ENCODE measurements at regions not wholly inside any gene's neighbourhood (a gene's known extent, or its start where the extent isn't known, plus 50 kb on each side); places are given as distances from the start of the nearest gene placed in this dataset.

GRCh38 chr2:120658042-120658769, 77.5 kb upstream of the GLI2 start:
- Histone ChIP-seq H3K4me1 (replicated peaks in 1 of 2) (peaks cover 46 to 60% of the 10 kb centered on the region in 2 donors), H3K4me3 (no peak overlapping the region), H3K27ac (no peak overlapping the region)
- no peak for ATAC-seq (replicated peaks in 6 of 8)
- 38 to 100% (median 90%) methylated on average over 1 to 7 of the region's 7 CpGs; no CpG with 5 or more reads in 4 of the 10 experiments for WGBS, 10 experiments
- in situ Hi-C loops (cut with MboI; ENCODE audit: low pct_unique_long_range_greater_than_20kb in 2 of 9, low sequenced_read_pairs in 9 of 9, unreplicated experiment in 9 of 9) = loop anchor here in 2 of 9 experiments (25.0 kb wide), 2 partner anchors 96 to 121 kb away; no protein-coding TSS in a partner anchor

DNA sequence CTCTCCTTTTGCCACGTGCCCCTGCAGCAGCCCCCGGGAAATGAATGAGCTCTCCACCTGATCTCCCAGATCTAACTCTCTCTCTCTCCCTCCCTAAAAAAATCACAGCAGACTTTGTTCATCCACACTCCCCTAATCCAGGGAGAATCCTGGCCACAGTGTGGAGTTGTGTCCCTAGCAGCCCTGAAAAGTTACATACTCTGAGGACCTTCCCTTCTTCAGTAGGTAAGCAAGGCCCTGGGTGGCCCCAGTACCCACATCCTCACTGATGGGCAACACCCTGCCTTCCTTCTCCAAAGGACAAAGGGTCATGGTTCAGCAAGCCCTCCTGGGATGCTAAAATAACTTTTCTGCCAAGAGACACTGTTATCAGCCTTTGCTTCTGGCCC, 76.9 kb upstream of the GLI2 start:
- H3K4me3 ChIP-seq = no peak overlapping the region
- peaks cover 46 to 60% of the 10 kb centered on the region in 2 donors for H3K4me1 ChIP-seq (replicated peaks in 1 of 2)
- in situ Hi-C loops (cut with MboI; ENCODE audit: low pct_unique_long_range_greater_than_20kb in 2 of 9, low sequenced_read_pairs in 9 of 9, unreplicated experiment in 9 of 9) = loop anchor here in 2 of 9 experiments (25.0 kb wide), 2 partner anchors 96 to 121 kb away; no protein-coding TSS in a partner anchor
- no peak overlapping the region for H3K27ac ChIP-seq
- ATAC-seq (replicated peaks in 6 of 8) = no peak
- WGBS, 10 experiments = 17 to 62% (median 20%) methylated on average over 1 to 2 of the region's 2 CpGs; no CpG with 5 or more reads in 5 of the 10 experiments

- Histone ChIP-seq H3K4me1 (replicated peaks in 1 of 2) (peaks cover 46 to 60% of the 10 kb centered on the region in 2 donors), H3K27ac (no peak overlapping the region), H3K4me3 (no peak overlapping the region)
- in situ Hi-C loops (cut with MboI; ENCODE audit: low pct_unique_long_range_greater_than_20kb in 2 of 9, low sequenced_read_pairs in 9 of 9, unreplicated experiment in 9 of 9) = loop anchor here in 2 of 9 experiments (25.0 kb wide), 2 partner anchors 97 to 122 kb away; no protein-coding TSS in a partner anchor
- WGBS, 10 experiments = 0 to 74% (median 50%) methylated on average over 1 to 7 of the region's 10 CpGs; no CpG with 5 or more reads in 1 of the 10 experiments
- ATAC-seq (replicated peaks in 6 of 8) = peak in 5 of 8 experiments; percentile 65 to 87 (median 82)
These were observed 76.2 kb upstream of the GLI2 start for GRCh38 chr2:120659275-120659977.

DNA sequence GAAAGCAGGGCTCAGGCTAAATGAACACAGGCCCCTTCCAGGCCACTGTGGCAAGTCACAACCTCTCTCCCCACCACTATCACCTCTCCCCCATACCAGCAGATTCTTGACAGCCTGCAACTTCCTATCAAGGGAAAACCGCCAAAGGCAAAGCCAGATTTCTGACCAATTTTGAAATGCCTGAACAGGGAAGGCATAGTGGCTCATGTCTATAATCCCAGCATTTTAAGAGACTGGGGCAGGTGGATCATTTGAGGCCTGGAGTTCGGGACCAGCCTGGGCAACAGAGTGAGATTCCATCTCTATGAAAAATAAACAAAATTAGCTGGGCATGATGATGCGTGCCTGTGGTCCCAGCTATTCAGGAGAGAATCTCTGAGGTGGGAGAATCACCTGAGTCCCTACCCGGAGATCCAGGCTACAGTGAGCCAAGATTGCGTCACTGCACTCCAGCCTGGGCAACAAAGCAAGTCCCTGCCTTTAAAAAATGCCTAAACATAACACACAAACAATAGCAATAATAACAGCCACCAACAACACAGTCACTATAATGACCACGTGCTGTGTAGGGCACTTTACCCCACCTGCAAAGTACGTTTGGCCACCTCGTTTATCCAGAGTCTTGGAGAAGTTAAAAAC, 75.5 kb upstream of the GLI2 start:
- H3K4me1 ChIP-seq (replicated peaks in 1 of 2) = peaks cover 46 to 60% of the 10 kb centered on the region in 2 donors
- no peak overlapping the region for H3K4me3 ChIP-seq
- H3K27ac ChIP-seq = no peak overlapping the region
- WGBS, 10 experiments = 48 to 100% (median 81%) methylated on average over 1 to 3 of the region's 8 CpGs; no CpG with 5 or more reads in 2 of the 10 experiments
- in situ Hi-C loops (cut with MboI; ENCODE audit: low pct_unique_long_range_greater_than_20kb in 2 of 9, low sequenced_read_pairs in 9 of 9, unreplicated experiment in 9 of 9) = loop anchor here in 2 of 9 experiments (25.0 kb wide), 2 partner anchors 98 to 123 kb away; no protein-coding TSS in a partner anchor
- ATAC-seq (replicated peaks in 6 of 8) = no peak

GRCh38 chr2:120660771-120661459, 74.8 kb upstream of the GLI2 start:
- no peak overlapping the region for H3K27ac ChIP-seq
- WGBS, 10 experiments = 40 to 86% (median 81%) methylated on average over 1 to 9 of the region's 11 CpGs; no CpG with 5 or more reads in 2 of the 10 experiments
- in situ Hi-C loops (cut with MboI; ENCODE audit: low pct_unique_long_range_greater_than_20kb in 2 of 9, low sequenced_read_pairs in 9 of 9, unreplicated experiment in 9 of 9) = loop anchor here in 2 of 9 experiments (25.0 kb wide), 2 partner anchors 99 to 124 kb away; no protein-coding TSS in a partner anchor
- no peak overlapping the region for H3K4me3 ChIP-seq
- H3K4me1 ChIP-seq (replicated peaks in 1 of 2) = peaks cover 46 to 54% of the 10 kb centered on the region in 2 donors
- ATAC-seq (replicated peaks in 6 of 8) = peak in 5 of 8 experiments; percentile 2 to 80 (median 25)

DNA sequence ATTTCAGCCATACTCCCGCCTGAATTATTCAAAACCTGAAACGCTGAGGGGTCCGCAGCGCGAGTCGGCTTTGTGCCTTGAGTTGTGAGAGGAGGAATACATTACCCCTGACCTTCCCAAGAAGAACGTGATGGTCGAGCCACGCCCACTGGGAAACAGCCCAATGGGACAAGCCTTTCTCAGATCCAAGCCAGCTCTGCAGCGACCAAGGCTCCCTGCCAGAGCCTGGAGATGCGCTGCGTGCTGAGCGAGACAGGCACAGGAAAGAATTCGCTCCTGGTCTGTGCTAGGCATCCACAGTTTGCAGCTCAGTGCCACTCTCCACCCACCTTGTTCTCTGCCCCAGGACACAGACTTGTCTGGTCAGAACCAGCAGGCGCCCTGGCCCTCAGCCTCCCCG, 74.1 kb upstream of the GLI2 start:
- Histone ChIP-seq H3K4me3 (no peak overlapping the region), H3K27ac (peak overlapping the region; percentile 17 to 57), H3K4me1 (replicated peaks in 1 of 2) (peaks cover 41 to 48% of the 10 kb centered on the region in 2 donors)
- peak; percentile 52 to 92 (median 85) for ATAC-seq (replicated peaks in 6 of 8)
- WGBS, 10 experiments = 0 to 53% (median 19%) methylated on average over 1 to 8 of the region's 16 CpGs; no CpG with 5 or more reads in 3 of the 10 experiments
- in situ Hi-C loops (cut with MboI; ENCODE audit: low pct_unique_long_range_greater_than_20kb in 2 of 9, low sequenced_read_pairs in 9 of 9, unreplicated experiment in 9 of 9) = loop anchor here in 2 of 9 experiments (25.0 kb wide), 2 partner anchors 99 to 124 kb away; no protein-coding TSS in a partner anchor

GRCh38 chr2:120662046-120662445, 73.6 kb upstream of the GLI2 start:
- WGBS, 10 experiments = 40 to 100% (median 77%) methylated on average over 1 to 4 of the region's 4 CpGs; no CpG with 5 or more reads in 3 of the 10 experiments
- ATAC-seq (replicated peaks in 6 of 8) = no peak
- Histone ChIP-seq H3K4me1 (replicated peaks in 1 of 2) (peaks cover 36 to 43% of the 10 kb centered on the region in 2 donors), H3K27ac (peak overlapping the region; percentile 17 to 57), H3K4me3 (no peak overlapping the region)
- in situ Hi-C loops (cut with MboI; ENCODE audit: low pct_unique_long_range_greater_than_20kb in 2 of 9, low sequenced_read_pairs in 9 of 9, unreplicated experiment in 9 of 9) = loop anchor here in 2 of 9 experiments (25.0 kb wide), 2 partner anchors 100 to 125 kb away; no protein-coding TSS in a partner anchor

- H3K4me1 ChIP-seq (replicated peaks in 1 of 2) = peaks cover 31 to 38% of the 10 kb centered on the region in 2 donors
- no peak for ATAC-seq (replicated peaks in 6 of 8)
- no peak overlapping the region for H3K4me3 ChIP-seq
- in situ Hi-C loops (cut with MboI; ENCODE audit: low pct_unique_long_range_greater_than_20kb in 2 of 9, low sequenced_read_pairs in 9 of 9, unreplicated experiment in 9 of 9) = loop anchor here in 2 of 9 experiments (25.0 kb wide), 2 partner anchors 100 to 125 kb away; no protein-coding TSS in a partner anchor
- no peak overlapping the region for H3K27ac ChIP-seq
- 83 to 100% (median 97%) methylated on average over 1 to 3 of the region's 3 CpGs; no CpG with 5 or more reads in 4 of the 10 experiments for WGBS, 10 experiments
These were observed 72.9 kb upstream of the GLI2 start for GRCh38 chr2:120662746-120663145.

- H3K4me3 ChIP-seq = no peak overlapping the region
- in situ Hi-C loops (cut with MboI; ENCODE audit: low pct_unique_long_range_greater_than_20kb in 2 of 9, low sequenced_read_pairs in 9 of 9, unreplicated experiment in 9 of 9) = loop anchor here in 2 of 9 experiments (25.0 kb wide), 2 partner anchors 104 to 129 kb away; no protein-coding TSS in a partner anchor
- 28 to 100% (median 58%) methylated on average over 2 to 3 of the region's 3 CpGs; no CpG with 5 or more reads in 1 of the 10 experiments for WGBS, 10 experiments
- H3K4me1 ChIP-seq (replicated peaks in 1 of 2) = peaks cover 7 to 8% of the 10 kb centered on the region in 2 donors
- no peak for ATAC-seq (replicated peaks in 6 of 8)
- no peak overlapping the region for H3K27ac ChIP-seq
These were observed 69.2 kb upstream of the GLI2 start for GRCh38 chr2:120666433-120666832.

GRCh38 chr2:120667981-120668380, 67.7 kb upstream of the GLI2 start:
- H3K27ac ChIP-seq = no peak overlapping the region
- no peaks in the 10 kb centered on the region for H3K4me1 ChIP-seq (replicated peaks in 1 of 2)
- no peak overlapping the region for H3K4me3 ChIP-seq
- no peak for ATAC-seq (replicated peaks in 6 of 8)
- in situ Hi-C loops (cut with MboI; ENCODE audit: low pct_unique_long_range_greater_than_20kb in 2 of 9, low sequenced_read_pairs in 9 of 9, unreplicated experiment in 9 of 9) = loop anchor here in 2 of 9 experiments (25.0 kb wide), 2 partner anchors 106 to 131 kb away; no protein-coding TSS in a partner anchor
- WGBS, 10 experiments = 60 to 100% (median 86%) methylated on average over 1 to 2 of the region's 2 CpGs; no CpG with 5 or more reads in 4 of the 10 experiments

- Histone ChIP-seq H3K4me1 (replicated peaks in 1 of 2) (no peaks in the 10 kb centered on the region), H3K4me3 (no peak overlapping the region), H3K27ac (no peak overlapping the region)
- peak; percentile 35 to 76 (median 61) for ATAC-seq (replicated peaks in 6 of 8)
- in situ Hi-C loops (cut with MboI; ENCODE audit: low pct_unique_long_range_greater_than_20kb in 2 of 9, low sequenced_read_pairs in 9 of 9, unreplicated experiment in 9 of 9) = loop anchor here in 2 of 9 experiments (25.0 kb wide), 2 partner anchors 107 to 132 kb away; no protein-coding TSS in a partner anchor
- 11 to 100% (median 48%) methylated on average over 1 to 12 of the region's 23 CpGs; no CpG with 5 or more reads in 2 of the 10 experiments for WGBS, 10 experiments
These were observed 66.3 kb upstream of the GLI2 start for GRCh38 chr2:120669121-120669952.

Data from motor neuron (in vitro differentiated cells).